ENCODE measurements at regions not wholly inside any gene's neighbourhood (a gene's known extent, or its start where the extent isn't known, plus 50 kb on each side); places are given as distances from the start of the nearest gene placed in this dataset.

DNA sequence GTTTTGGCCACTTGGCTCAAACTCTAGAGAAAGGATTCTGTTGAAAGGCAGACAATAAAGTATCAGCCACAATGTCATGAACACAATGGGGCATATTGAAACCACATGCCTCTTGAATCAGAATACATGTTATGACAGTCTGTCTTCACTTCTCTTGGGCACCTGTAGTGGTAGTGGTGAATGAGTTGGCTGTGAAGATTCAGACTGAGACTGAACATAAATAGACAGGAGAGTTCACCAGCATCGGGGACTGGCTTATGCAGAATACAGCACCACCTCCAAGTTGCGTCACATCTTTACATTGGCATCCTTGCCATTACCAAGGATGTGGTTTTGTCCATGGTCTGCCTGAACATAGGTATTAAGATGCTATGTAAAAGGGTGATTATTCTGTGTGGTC is 336.8 kb downstream of the MYCN start:
- no peaks in the 10 kb centered on the region for H3K9me3 ChIP-seq (ENCODE audit: control insufficient read depth in 4 of 4, low read length in 3 of 4)
- no peak overlapping the region for H3K27ac ChIP-seq (ENCODE audit: low read depth in 1 of 2, low read length in 2 of 2)
- no peaks in the 10 kb centered on the region for H3K4me1 ChIP-seq (ENCODE audit: control insufficient read depth in 4 of 4, insufficient read depth in 4 of 4, low read length in 3 of 4)
- no peak for TF ChIP-seq TAF1 (conservative IDR thresholded peaks at IDR 0.05)
- TF ChIP-seq NR2F2 (IDR thresholded peaks at IDR 0.05): no peak
- no peak for TF ChIP-seq RXRA (IDR thresholded peaks at IDR 0.05)
- no peak for TF ChIP-seq FOXA1 (IDR thresholded peaks at IDR 0.05)
- TF ChIP-seq, protein P1, sequence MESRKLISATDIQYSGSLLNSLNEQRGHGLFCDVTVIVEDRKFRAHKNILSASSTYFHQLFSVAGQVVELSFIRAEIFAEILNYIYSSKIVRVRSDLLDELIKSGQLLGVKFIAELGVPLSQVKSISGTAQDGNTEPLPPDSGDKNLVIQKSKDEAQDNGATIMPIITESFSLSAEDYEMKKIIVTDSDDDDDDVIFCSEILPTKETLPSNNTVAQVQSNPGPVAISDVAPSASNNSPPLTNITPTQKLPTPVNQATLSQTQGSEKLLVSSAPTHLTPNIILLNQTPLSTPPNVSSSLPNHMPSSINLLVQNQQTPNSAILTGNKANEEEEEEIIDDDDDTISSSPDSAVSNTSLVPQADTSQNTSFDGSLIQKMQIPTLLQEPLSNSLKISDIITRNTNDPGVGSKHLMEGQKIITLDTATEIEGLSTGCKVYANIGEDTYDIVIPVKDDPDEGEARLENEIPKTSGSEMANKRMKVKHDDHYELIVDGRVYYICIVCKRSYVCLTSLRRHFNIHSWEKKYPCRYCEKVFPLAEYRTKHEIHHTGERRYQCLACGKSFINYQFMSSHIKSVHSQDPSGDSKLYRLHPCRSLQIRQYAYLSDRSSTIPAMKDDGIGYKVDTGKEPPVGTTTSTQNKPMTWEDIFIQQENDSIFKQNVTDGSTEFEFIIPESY (IDR thresholded peaks at IDR 0.05): no peak
- no peak for TF ChIP-seq JUND (IDR thresholded peaks at IDR 0.05)
- TF ChIP-seq EGR1 (IDR thresholded peaks at IDR 0.05; ENCODE audit: low read depth in 2 of 2): no peak
- TF ChIP-seq RAD21 (IDR thresholded peaks at IDR 0.05): no peak
- no peak for TF ChIP-seq HNF4G (IDR thresholded peaks at IDR 0.05)
- TF ChIP-seq, protein P2, sequence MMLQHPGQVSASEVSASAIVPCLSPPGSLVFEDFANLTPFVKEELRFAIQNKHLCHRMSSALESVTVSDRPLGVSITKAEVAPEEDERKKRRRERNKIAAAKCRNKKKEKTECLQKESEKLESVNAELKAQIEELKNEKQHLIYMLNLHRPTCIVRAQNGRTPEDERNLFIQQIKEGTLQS (IDR thresholded peaks at IDR 0.05): no peak
- no peak for TF ChIP-seq FOXA2 (IDR thresholded peaks at IDR 0.05)
- H3K9ac ChIP-seq (ENCODE audit: low read depth in 1 of 2, low read length in 2 of 2): no peak overlapping the region
- WGBS: 87% methylated on average over 2 of the region's 2 CpGs
- no peaks in the 10 kb centered on the region for H3K27me3 ChIP-seq (ENCODE audit: control insufficient read depth in 4 of 4, insufficient read depth in 4 of 4, low read length in 3 of 4)
- H3K4me3 ChIP-seq (ENCODE audit: low read depth in 1 of 3, low read length in 3 of 3): no peak overlapping the region
- no peaks in the 10 kb centered on the region for H3K36me3 ChIP-seq (ENCODE audit: control insufficient read depth in 4 of 4, insufficient read depth in 3 of 4, low read depth in 1 of 4, low read length in 3 of 4)
- no peak for DNase-seq (ENCODE audit: low spot score)

DNA sequence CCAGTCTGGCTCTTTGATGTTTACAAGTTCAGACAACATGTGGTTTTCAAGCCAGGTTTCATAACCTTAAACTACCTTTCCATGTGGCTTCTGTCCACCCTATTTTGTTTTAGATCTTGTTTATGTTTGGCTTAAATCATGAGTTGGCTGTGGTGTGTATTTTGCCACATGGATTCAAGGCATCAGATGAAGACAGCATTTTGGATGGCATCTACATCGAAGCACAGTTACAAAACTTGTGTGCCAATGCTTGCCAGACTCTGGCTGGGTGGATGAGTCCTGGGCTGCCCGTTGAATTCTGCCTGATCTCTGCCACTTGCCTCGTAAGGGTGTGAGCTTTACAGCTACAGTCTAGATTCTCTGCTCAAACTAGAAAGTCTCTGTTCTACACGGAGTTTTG is 335.3 kb downstream of the MYCN start:
- no peak overlapping the region for H3K27ac ChIP-seq (ENCODE audit: low read depth in 1 of 2, low read length in 2 of 2)
- 79% methylated on average over 4 of the region's 4 CpGs for WGBS
- H3K9me3 ChIP-seq (ENCODE audit: control insufficient read depth in 4 of 4, low read length in 3 of 4): no peaks in the 10 kb centered on the region
- no peaks in the 10 kb centered on the region for H3K27me3 ChIP-seq (ENCODE audit: control insufficient read depth in 4 of 4, insufficient read depth in 4 of 4, low read length in 3 of 4)
- no peaks in the 10 kb centered on the region for H3K4me1 ChIP-seq (ENCODE audit: control insufficient read depth in 4 of 4, insufficient read depth in 4 of 4, low read length in 3 of 4)
- no peak for DNase-seq (ENCODE audit: low spot score)
- H3K9ac ChIP-seq (ENCODE audit: low read depth in 1 of 2, low read length in 2 of 2): no peak overlapping the region
- H3K4me3 ChIP-seq (ENCODE audit: low read depth in 1 of 3, low read length in 3 of 3): no peak overlapping the region
- no peaks in the 10 kb centered on the region for H3K36me3 ChIP-seq (ENCODE audit: control insufficient read depth in 4 of 4, insufficient read depth in 3 of 4, low read depth in 1 of 4, low read length in 3 of 4)
- TF ChIP-seq NR2F2 (IDR thresholded peaks at IDR 0.05) (no peak), HNF4G (IDR thresholded peaks at IDR 0.05) (no peak)
- TF ChIP-seq, protein P1 (IDR thresholded peaks at IDR 0.05): no peak

DNA sequence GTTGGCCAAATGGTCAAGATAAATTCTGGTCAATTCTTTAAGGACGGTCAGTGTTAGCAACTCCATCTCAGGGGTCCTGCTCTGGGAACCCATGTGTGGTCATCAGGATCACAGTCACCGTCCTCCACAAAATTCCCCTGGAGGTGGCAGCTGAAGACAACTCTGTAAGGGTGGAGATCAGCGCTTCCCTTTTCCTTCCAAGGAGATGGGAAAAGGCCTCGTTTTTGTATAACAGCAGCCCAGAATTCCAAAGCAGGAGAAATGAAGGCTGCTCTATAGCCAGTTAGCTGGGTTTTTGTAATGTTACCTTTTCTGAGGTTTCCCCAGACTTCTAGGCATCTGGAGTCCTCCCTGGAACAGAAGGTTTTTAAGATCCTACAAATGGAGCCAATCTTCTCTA is 334.8 kb downstream of the MYCN start:
- TF ChIP-seq SP1 (IDR thresholded peaks at IDR 0.05) (no peak), HNF4G (IDR thresholded peaks at IDR 0.05) (no peak), GABPA (IDR thresholded peaks at IDR 0.05 in 1 of 2, conservative IDR thresholded peaks at IDR 0.05 in 1 of 2) (no peak), RXRA (IDR thresholded peaks at IDR 0.05) (no peak), JUND (IDR thresholded peaks at IDR 0.05) (no peak), EGR1 (IDR thresholded peaks at IDR 0.05; ENCODE audit: low read depth in 2 of 2) (no peak), FOXA1 (IDR thresholded peaks at IDR 0.05) (no peak)
- TF ChIP-seq, protein P3, sequence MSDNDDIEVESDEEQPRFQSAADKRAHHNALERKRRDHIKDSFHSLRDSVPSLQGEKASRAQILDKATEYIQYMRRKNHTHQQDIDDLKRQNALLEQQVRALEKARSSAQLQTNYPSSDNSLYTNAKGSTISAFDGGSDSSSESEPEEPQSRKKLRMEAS (IDR thresholded peaks at IDR 0.05): no peak
- TF ChIP-seq, protein P2 (IDR thresholded peaks at IDR 0.05): no peak
- WGBS: 91% methylated on average over 4 of the region's 4 CpGs
- no peaks in the 10 kb centered on the region for H3K4me1 ChIP-seq (ENCODE audit: control insufficient read depth in 4 of 4, insufficient read depth in 4 of 4, low read length in 3 of 4)

More for the DNA sequence above, 334.8 kb downstream of the MYCN start:
- Histone ChIP-seq H3K27me3 (ENCODE audit: control insufficient read depth in 4 of 4, insufficient read depth in 4 of 4, low read length in 3 of 4) (no peaks in the 10 kb centered on the region), H3K9ac (ENCODE audit: low read depth in 1 of 2, low read length in 2 of 2) (no peak overlapping the region), H3K36me3 (ENCODE audit: control insufficient read depth in 4 of 4, insufficient read depth in 3 of 4, low read depth in 1 of 4, low read length in 3 of 4) (no peaks in the 10 kb centered on the region), H3K9me3 (ENCODE audit: control insufficient read depth in 4 of 4, low read length in 3 of 4) (no peaks in the 10 kb centered on the region), H3K4me3 (ENCODE audit: low read depth in 1 of 3, low read length in 3 of 3) (no peak overlapping the region), H3K27ac (ENCODE audit: low read depth in 1 of 2, low read length in 2 of 2) (no peak overlapping the region)
- no peak for DNase-seq (ENCODE audit: low spot score)
